GM12878 (cell line): ENCODE measurements at regions not wholly inside any gene's neighbourhood (a gene's known extent, or its start where the extent isn't known, plus 50 kb on each side); places are given as distances from the start of the nearest gene placed in this dataset.

Source experiments
- EP300 ChIP-seq, 2 experiments: fragments of 150-350 bp in 1 of 2; IDR thresholded peaks; 2 replicates each; pipeline ENCODE4 v1.6.1; 2011 to 2012; ENCODE audit warnings: low read depth in 2 of 2, low read length in 2 of 2, borderline replicate concordance in 1 of 2, improper control_type of control experiment in 1 of 2, inconsistent platforms in 1 of 2; ENCODE audit not compliant: control insufficient read depth in 1 of 2
- LARP7 ChIP-seq: fragments of 450-650 bp; IDR thresholded peaks from 2 replicates; pipeline ENCODE4 v1.6.1; 2017; ENCODE audit warnings: mild to moderate bottlenecking
- MEF2A ChIP-seq: IDR thresholded peaks from 2 replicates; pipeline ENCODE4 v1.6.1; 2011; ENCODE audit warnings: low read depth, mild to moderate bottlenecking, low read length, moderate library complexity; ENCODE audit not compliant: insufficient read depth
- TF ChIP-seq, protein P1 (sequence below): fragments of 450-650 bp; IDR thresholded peaks from 2 replicates; pipeline ENCODE4 v1.6.1; 2017; ENCODE audit warnings: borderline replicate concordance
- TF ChIP-seq, protein P2 (sequence below), 3 experiments: IDR thresholded peaks in 2 of 3; conservative IDR thresholded peaks in 1 of 3; 2 replicates each; pipeline ENCODE4 v1.5.1; 2011; ENCODE audit warnings: low read depth in 3 of 3, low read length in 3 of 3, mild to moderate bottlenecking in 3 of 3, control low read depth in 2 of 3, moderate library complexity in 2 of 3, inconsistent platforms in 1 of 3, mixed read lengths in 1 of 3; ENCODE audit not compliant: control insufficient read depth in 2 of 3, insufficient read depth in 1 of 3; ENCODE audit errors: extremely low read depth in 1 of 3

DNA sequence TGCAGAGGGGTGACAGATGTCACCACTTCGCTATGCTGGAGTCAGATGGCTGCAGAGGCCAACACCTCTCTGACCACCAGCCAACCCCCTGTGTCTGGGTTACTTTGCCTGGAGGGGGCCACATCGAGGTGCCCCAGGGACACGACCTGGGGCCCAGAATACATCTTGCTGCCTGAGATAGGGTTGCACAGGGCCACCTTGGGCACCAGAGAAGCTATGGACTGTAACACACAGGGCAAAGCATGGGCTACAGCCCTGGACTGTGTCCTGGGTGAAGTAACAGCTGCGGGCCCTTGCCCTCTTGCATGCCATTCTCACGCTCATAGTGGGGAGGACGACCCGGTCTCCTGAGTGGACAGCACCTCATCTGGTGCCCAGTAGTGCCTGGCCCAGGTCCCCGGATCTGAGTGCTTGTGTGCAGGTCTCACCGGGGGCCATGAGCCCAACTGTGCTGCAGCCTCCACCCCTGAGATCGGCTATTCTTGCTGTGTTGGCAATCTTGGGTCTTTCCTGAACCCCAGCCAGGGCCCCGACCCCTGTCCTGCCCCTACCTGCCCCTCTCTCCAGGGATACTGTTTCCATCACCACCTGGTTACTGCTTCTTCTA, 115.2 kb upstream of the GDF10 start:
- TF ChIP-seq EP300 (IDR thresholded peaks at IDR 0.05; ENCODE audit: borderline replicate concordance in 1 of 2, control insufficient read depth in 1 of 2, low read depth in 2 of 2, low read length in 2 of 2): no peak
- TF ChIP-seq, protein P1, sequence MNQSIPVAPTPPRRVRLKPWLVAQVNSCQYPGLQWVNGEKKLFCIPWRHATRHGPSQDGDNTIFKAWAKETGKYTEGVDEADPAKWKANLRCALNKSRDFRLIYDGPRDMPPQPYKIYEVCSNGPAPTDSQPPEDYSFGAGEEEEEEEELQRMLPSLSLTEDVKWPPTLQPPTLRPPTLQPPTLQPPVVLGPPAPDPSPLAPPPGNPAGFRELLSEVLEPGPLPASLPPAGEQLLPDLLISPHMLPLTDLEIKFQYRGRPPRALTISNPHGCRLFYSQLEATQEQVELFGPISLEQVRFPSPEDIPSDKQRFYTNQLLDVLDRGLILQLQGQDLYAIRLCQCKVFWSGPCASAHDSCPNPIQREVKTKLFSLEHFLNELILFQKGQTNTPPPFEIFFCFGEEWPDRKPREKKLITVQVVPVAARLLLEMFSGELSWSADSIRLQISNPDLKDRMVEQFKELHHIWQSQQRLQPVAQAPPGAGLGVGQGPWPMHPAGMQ: no peak
- no peak for TF ChIP-seq LARP7
- TF ChIP-seq, protein P2, sequence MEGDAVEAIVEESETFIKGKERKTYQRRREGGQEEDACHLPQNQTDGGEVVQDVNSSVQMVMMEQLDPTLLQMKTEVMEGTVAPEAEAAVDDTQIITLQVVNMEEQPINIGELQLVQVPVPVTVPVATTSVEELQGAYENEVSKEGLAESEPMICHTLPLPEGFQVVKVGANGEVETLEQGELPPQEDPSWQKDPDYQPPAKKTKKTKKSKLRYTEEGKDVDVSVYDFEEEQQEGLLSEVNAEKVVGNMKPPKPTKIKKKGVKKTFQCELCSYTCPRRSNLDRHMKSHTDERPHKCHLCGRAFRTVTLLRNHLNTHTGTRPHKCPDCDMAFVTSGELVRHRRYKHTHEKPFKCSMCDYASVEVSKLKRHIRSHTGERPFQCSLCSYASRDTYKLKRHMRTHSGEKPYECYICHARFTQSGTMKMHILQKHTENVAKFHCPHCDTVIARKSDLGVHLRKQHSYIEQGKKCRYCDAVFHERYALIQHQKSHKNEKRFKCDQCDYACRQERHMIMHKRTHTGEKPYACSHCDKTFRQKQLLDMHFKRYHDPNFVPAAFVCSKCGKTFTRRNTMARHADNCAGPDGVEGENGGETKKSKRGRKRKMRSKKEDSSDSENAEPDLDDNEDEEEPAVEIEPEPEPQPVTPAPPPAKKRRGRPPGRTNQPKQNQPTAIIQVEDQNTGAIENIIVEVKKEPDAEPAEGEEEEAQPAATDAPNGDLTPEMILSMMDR (IDR thresholded peaks at IDR 0.05 in 2 of 3, conservative IDR thresholded peaks at IDR 0.05 in 1 of 3; ENCODE audit: control insufficient read depth in 2 of 3, extremely low read depth in 1 of 3, insufficient read depth in 1 of 3, low read depth in 3 of 3, low read length in 3 of 3): no peak
- TF ChIP-seq MEF2A: no peak
